HG03097 (cell line): ENCODE measurements at regions not wholly inside any gene's neighbourhood (a gene's known extent, or its start where the extent isn't known, plus 50 kb on each side); places are given as distances from the start of the nearest gene placed in this dataset.
"Not testable (repeated sequence)": the region's sequence is repeated elsewhere in the genome, so short reads cannot be mapped to it uniquely, and the experiment has no call there.

ENCODE experiments used
- ATAC-seq: cut with Tn5 transposase; IDR thresholded peaks from one replicate; pipeline ENCODE4 v1.9.1; 2021; ENCODE audit not compliant: unreplicated experiment, low FRiP score

- not testable (repeated sequence) for ATAC-seq
These were observed 440.0 kb downstream of the PRELID2 start for GRCh38 chr5:145395151-145395550.

- no peak for ATAC-seq
These were observed 441.7 kb downstream of the PRELID2 start for GRCh38 chr5:145393426-145393825.

- no peak for ATAC-seq
These were observed 446.1 kb downstream of the PRELID2 start for GRCh38 chr5:145389047-145389446.

GRCh38 chr5:145385276-145385675 lies 449.9 kb downstream of the PRELID2 start:
- no peak for ATAC-seq

GRCh38 chr5:145378226-145378625 lies 456.9 kb downstream of the PRELID2 start:
- ATAC-seq, result no peak

- ATAC-seq, result no peak
These were observed 459.6 kb downstream of the PRELID2 start for GRCh38 chr5:145375521-145375920.

- ATAC-seq, result no peak
These were observed 469.7 kb downstream of the PRELID2 start for GRCh38 chr5:145365464-145365863.

GRCh38 chr5:145362266-145362665 lies 472.9 kb downstream of the PRELID2 start:
- ATAC-seq, result no peak

- ATAC-seq, result no peak
These were observed 474.2 kb downstream of the PRELID2 start for GRCh38 chr5:145360936-145361335.

- ATAC-seq, result no peak
These were observed 484.6 kb downstream of the PRELID2 start for GRCh38 chr5:145350513-145350912.

- ATAC-seq, result no peak
These were observed 488.0 kb downstream of the PRELID2 start for GRCh38 chr5:145347026-145347616.

- ATAC-seq, result no peak
These were observed 489.4 kb downstream of the PRELID2 start for GRCh38 chr5:145345511-145346287.

- no peak for ATAC-seq
These were observed 493.3 kb downstream of the PRELID2 start for GRCh38 chr5:145341842-145342241.

GRCh38 chr5:145340099-145340498 lies 495.0 kb downstream of the PRELID2 start:
- ATAC-seq, result no peak

GRCh38 chr5:145324767-145325479 lies 510.2 kb downstream of the PRELID2 start:
- no peak for ATAC-seq

GRCh38 chr5:145324101-145324500 lies 511.0 kb downstream of the PRELID2 start:
- no peak for ATAC-seq

GRCh38 chr5:145316282-145316681 lies 518.9 kb downstream of the PRELID2 start:
- ATAC-seq, result no peak

- ATAC-seq, result no peak
These were observed 527.2 kb downstream of the PRELID2 start for GRCh38 chr5:145307866-145308382.

GRCh38 chr5:145295236-145295835 lies 539.8 kb downstream of the PRELID2 start:
- ATAC-seq, result no peak

- no peak for ATAC-seq
These were observed 540.8 kb downstream of the PRELID2 start for GRCh38 chr5:145294331-145294730.

- ATAC-seq, result no peak
These were observed 541.4 kb downstream of the PRELID2 start for GRCh38 chr5:145293716-145294115.
